C4-2B (cell line): ENCODE measurements at regions not wholly inside any gene's neighbourhood (a gene's known extent, or its start where the extent isn't known, plus 50 kb on each side); places are given as distances from the start of the nearest gene placed in this dataset.

Source experiments
- H3K27ac ChIP-seq: fragments of 450-650 bp; 2 replicates; pipeline ENCODE4 v1.5.1; 2017
- CTCF ChIP-seq: fragments of 450-650 bp; conservative IDR thresholded peaks from 2 replicates; pipeline ENCODE4 v1.5.1; 2017; ENCODE audit warnings: mild to moderate bottlenecking
- ZFX ChIP-seq: fragments of 450-650 bp; IDR thresholded peaks from 2 replicates; pipeline ENCODE4 v1.6.1; 2017

- H3K27ac ChIP-seq: no peak overlapping the region
- TF ChIP-seq ZFX: no peak
- TF ChIP-seq CTCF: no peak
Measured at GRCh38 chr3:144314946-144315345, 343.3 kb downstream of the DIPK2A start.

GRCh38 chr3:144317961-144318360 is 346.3 kb downstream of the DIPK2A start:
- no peak overlapping the region for H3K27ac ChIP-seq
- TF ChIP-seq ZFX: no peak
- TF ChIP-seq CTCF: no peak

- TF ChIP-seq CTCF (no peak), ZFX (no peak)
- no peak overlapping the region for H3K27ac ChIP-seq
Measured at GRCh38 chr3:144324076-144324475, 352.5 kb downstream of the DIPK2A start.

GRCh38 chr3:144332868-144333267 is 361.2 kb downstream of the DIPK2A start:
- no peak for TF ChIP-seq ZFX
- TF ChIP-seq CTCF: no peak

GRCh38 chr3:144341471-144341870 is 369.8 kb downstream of the DIPK2A start:
- H3K27ac ChIP-seq: no peak overlapping the region
- no peak for TF ChIP-seq ZFX
- no peak for TF ChIP-seq CTCF

More at GRCh38 chr3:144332868-144333267, 361.2 kb downstream of the DIPK2A start:
- H3K27ac ChIP-seq: no peak overlapping the region

GRCh38 chr3:144343343-144343742 is 371.7 kb downstream of the DIPK2A start:
- TF ChIP-seq CTCF: no peak
- TF ChIP-seq ZFX: no peak
- H3K27ac ChIP-seq: no peak overlapping the region

- TF ChIP-seq CTCF: no peak
- TF ChIP-seq ZFX: no peak
- H3K27ac ChIP-seq: no peak overlapping the region
Measured at GRCh38 chr3:144343777-144344176, 372.2 kb downstream of the DIPK2A start.
